Mucosa of descending colon (tissue), 3 donors: ENCODE measurements at regions not wholly inside any gene's neighbourhood (a gene's known extent, or its start where the extent isn't known, plus 50 kb on each side); places are given as distances from the start of the nearest gene placed in this dataset.
"Not testable (repeated sequence)": the region's sequence is repeated elsewhere in the genome, so short reads cannot be mapped to it uniquely, and the experiment has no call there.

Source experiments
- ATAC-seq: fragments of 200-7000 bp; cut with Tn5 transposase; one replicate; pipeline ENCODE4 v1.9.1; 2020; ENCODE audit warnings: mild to moderate bottlenecking, moderate library complexity
- DNase-seq, 3 donors: peaks; one replicate each; pipeline ENCODE4 v3.0.0-alpha.2; 2020
- H3K36me3 ChIP-seq: fragments of 200-600 bp; one replicate; pipeline ENCODE4 v1.8.0; 2021; ENCODE audit warnings: low read depth, mild to moderate bottlenecking
- H3K4me1 ChIP-seq: fragments of 200-600 bp; one replicate; pipeline ENCODE4 v1.8.0; 2021; ENCODE audit warnings: low read depth, mild to moderate bottlenecking
- H3K4me3 ChIP-seq: fragments of 200-600 bp; one replicate; pipeline ENCODE4 v1.8.0; 2021; ENCODE audit warnings: mild to moderate bottlenecking
- H3K9me3 ChIP-seq: fragments of 200-600 bp; one replicate; pipeline ENCODE4 v1.8.0; 2021; ENCODE audit warnings: mild to moderate bottlenecking
- intact Hi-C, 2 donors: fragments of 100-400 bp; cut with DNase I in 1 of 2; cut with micrococcal nuclease in 1 of 2; formaldehyde crosslinking; loops; one replicate each; pipeline versions ENCODE4 v1.11.0 to v1.11.1; 2022; cut with DNase I, micrococcal nuclease
- TF ChIP-seq, protein P1 (sequence below): fragments of 200-600 bp; IDR thresholded peaks from one replicate; pipeline ENCODE4 v1.8.0; 2022; ENCODE audit warnings: antibody characterized with exemption, mild to moderate bottlenecking
- donor health status: DM: no; HTN: no; CAD: no; lungs with moderate emphysema.
- donor health status: DM: no; HTN: no; CAD: no.
- donor health status: DM: no; HTN: yes; CAD: no.

- Histone ChIP-seq H3K9me3 (peaks cover 11% of the 10 kb centered on the region), H3K4me1 (no peaks in the 10 kb centered on the region), H3K36me3 (no peaks in the 10 kb centered on the region), H3K4me3 (no peak overlapping the region)
- intact Hi-C loops, result no loop called here
- ATAC-seq (no peak), DNase-seq (no peak)
- TF ChIP-seq, protein P1, sequence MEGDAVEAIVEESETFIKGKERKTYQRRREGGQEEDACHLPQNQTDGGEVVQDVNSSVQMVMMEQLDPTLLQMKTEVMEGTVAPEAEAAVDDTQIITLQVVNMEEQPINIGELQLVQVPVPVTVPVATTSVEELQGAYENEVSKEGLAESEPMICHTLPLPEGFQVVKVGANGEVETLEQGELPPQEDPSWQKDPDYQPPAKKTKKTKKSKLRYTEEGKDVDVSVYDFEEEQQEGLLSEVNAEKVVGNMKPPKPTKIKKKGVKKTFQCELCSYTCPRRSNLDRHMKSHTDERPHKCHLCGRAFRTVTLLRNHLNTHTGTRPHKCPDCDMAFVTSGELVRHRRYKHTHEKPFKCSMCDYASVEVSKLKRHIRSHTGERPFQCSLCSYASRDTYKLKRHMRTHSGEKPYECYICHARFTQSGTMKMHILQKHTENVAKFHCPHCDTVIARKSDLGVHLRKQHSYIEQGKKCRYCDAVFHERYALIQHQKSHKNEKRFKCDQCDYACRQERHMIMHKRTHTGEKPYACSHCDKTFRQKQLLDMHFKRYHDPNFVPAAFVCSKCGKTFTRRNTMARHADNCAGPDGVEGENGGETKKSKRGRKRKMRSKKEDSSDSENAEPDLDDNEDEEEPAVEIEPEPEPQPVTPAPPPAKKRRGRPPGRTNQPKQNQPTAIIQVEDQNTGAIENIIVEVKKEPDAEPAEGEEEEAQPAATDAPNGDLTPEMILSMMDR, result no peak
These were observed 167.6 kb downstream of the THBS2 start for GRCh38 chr6:169086020-169086419.

DNA sequence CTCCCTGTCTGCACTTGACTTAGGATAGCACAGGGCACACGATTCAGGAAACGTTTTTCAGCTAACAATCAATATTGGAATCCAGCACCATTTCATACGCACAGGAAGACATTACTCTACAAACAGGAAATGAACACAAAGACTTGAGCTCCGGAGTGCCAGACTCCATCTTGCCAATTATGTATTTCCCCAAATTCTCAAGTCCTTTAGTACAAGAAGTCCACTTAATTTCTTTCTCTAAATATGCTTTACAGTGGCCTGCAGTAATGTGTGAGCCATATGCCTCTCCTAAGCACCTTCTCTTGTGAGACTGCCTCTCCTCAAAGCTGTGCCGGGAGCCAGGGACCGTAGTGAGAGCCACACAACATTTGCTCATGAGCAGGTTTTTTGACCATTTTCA, 168.2 kb downstream of the THBS2 start:
- H3K36me3 ChIP-seq, result no peaks in the 10 kb centered on the region
- H3K4me3 ChIP-seq, result no peak overlapping the region
- DNase-seq (no peak), ATAC-seq (no peak)
- TF ChIP-seq, protein P1, result no peak
- intact Hi-C loops, result no loop called here
- H3K9me3 ChIP-seq, result peaks cover 5% of the 10 kb centered on the region
- H3K4me1 ChIP-seq, result no peaks in the 10 kb centered on the region

- H3K36me3 ChIP-seq, H3K9me3 ChIP-seq, intact Hi-C loops, DNase-seq, H3K4me1 ChIP-seq, ATAC-seq, H3K4me3 ChIP-seq: not testable (repeated sequence)
These were observed 169.1 kb downstream of the THBS2 start for GRCh38 chr6:169084557-169084956.

DNA sequence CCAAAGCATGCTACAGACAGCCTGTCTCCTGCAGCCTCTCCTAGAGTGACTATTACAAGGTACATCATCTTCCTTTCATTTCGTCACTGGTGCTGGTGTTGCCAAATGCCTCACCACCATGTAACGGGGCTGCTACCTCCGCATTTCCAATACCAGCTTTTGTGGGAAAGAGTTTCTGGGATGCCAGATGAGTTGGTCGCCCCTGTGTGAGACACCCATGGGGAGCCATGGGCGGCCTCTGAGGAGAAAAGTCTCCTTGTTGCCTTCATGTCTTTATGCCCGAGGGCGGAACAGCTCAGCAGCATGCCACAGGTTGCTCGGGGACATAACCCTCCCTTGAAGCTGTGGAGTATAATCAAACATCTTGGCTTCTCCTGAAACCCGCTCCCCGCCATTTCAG, 169.6 kb downstream of the THBS2 start:
- Histone ChIP-seq H3K36me3 (no peaks in the 10 kb centered on the region), H3K4me1 (no peaks in the 10 kb centered on the region), H3K4me3 (no peak overlapping the region), H3K9me3 (no peaks in the 10 kb centered on the region)
- DNase-seq (no peak), ATAC-seq (no peak)
- intact Hi-C loops, result no loop called here
- TF ChIP-seq, protein P1, result no peak

DNA sequence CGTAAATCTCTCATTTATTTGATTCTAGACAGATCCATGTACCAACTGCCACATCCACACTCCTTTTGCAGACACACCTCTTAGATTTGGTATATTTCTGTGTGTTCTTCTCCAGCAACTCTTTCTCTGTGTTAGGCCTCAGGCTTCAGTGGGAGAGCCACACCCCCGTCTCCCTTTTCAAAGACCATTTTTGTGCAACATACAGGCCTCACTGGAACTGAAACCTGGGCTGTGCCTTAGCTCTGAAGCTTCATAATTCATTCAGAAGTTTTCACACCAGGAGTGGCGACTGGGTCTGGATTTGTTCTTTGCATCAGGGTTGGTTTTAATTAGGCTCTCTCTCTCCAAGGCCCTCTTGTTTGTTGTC, 170.2 kb downstream of the THBS2 start:
- H3K4me3 ChIP-seq, result no peak overlapping the region
- no peak for ATAC-seq
- intact Hi-C loops, result no loop called here
- DNase-seq, result no peak
- no peaks in the 10 kb centered on the region for H3K36me3 ChIP-seq
- no peaks in the 10 kb centered on the region for H3K4me1 ChIP-seq
- TF ChIP-seq, protein P1, result no peak
- H3K9me3 ChIP-seq, result no peaks in the 10 kb centered on the region

- H3K4me1 ChIP-seq, result no peaks in the 10 kb centered on the region
- no peak overlapping the region for H3K4me3 ChIP-seq
- TF ChIP-seq, protein P1, result no peak
- intact Hi-C loops, result no loop called here
- H3K9me3 ChIP-seq, result no peaks in the 10 kb centered on the region
- DNase-seq, result no peak
- no peaks in the 10 kb centered on the region for H3K36me3 ChIP-seq
- ATAC-seq, result no peak
These were observed 170.7 kb downstream of the THBS2 start for GRCh38 chr6:169082817-169083507.
